ENCODE measurements at regions not wholly inside any gene's neighbourhood (a gene's known extent, or its start where the extent isn't known, plus 50 kb on each side); places are given as distances from the start of the nearest gene placed in this dataset.

GRCh38 chr9:135016037-135016640 lies 71.3 kb upstream of the OLFM1 start:
- Histone ChIP-seq H3K4me1 (peaks cover 0 to 2% of the 10 kb centered on the region in 2 donors), H3K9me3 (no peaks in the 10 kb centered on the region), H3K27ac (no peak overlapping the region), H3K36me3 (no peaks in the 10 kb centered on the region), H3K27me3 (no peaks in the 10 kb centered on the region), H3K4me3 (replicated peaks in 1 of 3) (no peak overlapping the region)
- intact Hi-C loops (cut with DNase I): no loop called here
- DNase-seq: no peak
- TF ChIP-seq POLR2A (IDR thresholded peaks at IDR 0.05) (no peak), CTCF (IDR thresholded peaks at IDR 0.05) (no peak)
- 78 to 79% methylated on average over 14 of the region's 14 CpGs for WGBS, 2 donors

GRCh38 chr9:135016876-135017275 lies 70.6 kb upstream of the OLFM1 start:
- Histone ChIP-seq H3K9me3 (no peaks in the 10 kb centered on the region), H3K27ac (no peak overlapping the region), H3K4me1 (no peaks in the 10 kb centered on the region), H3K4me3 (replicated peaks in 1 of 3) (no peak overlapping the region), H3K27me3 (no peaks in the 10 kb centered on the region), H3K36me3 (no peaks in the 10 kb centered on the region)
- intact Hi-C loops (cut with DNase I): no loop called here
- TF ChIP-seq POLR2A (IDR thresholded peaks at IDR 0.05): no peak
- TF ChIP-seq CTCF (IDR thresholded peaks at IDR 0.05): no peak
- WGBS, 2 donors: 77 to 81% methylated on average over 7 to 10 of the region's 10 CpGs
- no peak for DNase-seq

- Histone ChIP-seq H3K27ac (no peak overlapping the region), H3K4me3 (replicated peaks in 1 of 3) (no peak overlapping the region), H3K4me1 (no peaks in the 10 kb centered on the region), H3K27me3 (no peaks in the 10 kb centered on the region), H3K36me3 (no peaks in the 10 kb centered on the region), H3K9me3 (no peaks in the 10 kb centered on the region)
- DNase-seq: no peak
- intact Hi-C loops (cut with DNase I): no loop called here
- TF ChIP-seq POLR2A (IDR thresholded peaks at IDR 0.05) (no peak), CTCF (IDR thresholded peaks at IDR 0.05) (no peak)
- WGBS, 2 donors: 60 to 64% methylated on average over 4 of the region's 4 CpGs
Measured at GRCh38 chr9:135017899-135018298, 69.6 kb upstream of the OLFM1 start.

GRCh38 chr9:135018306-135018915 lies 69.1 kb upstream of the OLFM1 start:
- Histone ChIP-seq H3K9me3 (no peaks in the 10 kb centered on the region), H3K4me1 (no peaks in the 10 kb centered on the region), H3K4me3 (replicated peaks in 1 of 3) (no peak overlapping the region), H3K27ac (no peak overlapping the region), H3K27me3 (no peaks in the 10 kb centered on the region), H3K36me3 (no peaks in the 10 kb centered on the region)
- TF ChIP-seq CTCF (IDR thresholded peaks at IDR 0.05): no peak
- no peak for TF ChIP-seq POLR2A (IDR thresholded peaks at IDR 0.05)
- DNase-seq: no peak
- WGBS, 2 donors: 85 to 89% methylated on average over 13 of the region's 13 CpGs
- intact Hi-C loops (cut with DNase I): no loop called here

GRCh38 chr9:135019224-135019623 lies 68.2 kb upstream of the OLFM1 start:
- no peak overlapping the region for H3K27ac ChIP-seq
- no peak overlapping the region for H3K4me3 ChIP-seq (replicated peaks in 1 of 3)
- no peak for DNase-seq
- no peaks in the 10 kb centered on the region for H3K36me3 ChIP-seq
- H3K27me3 ChIP-seq: no peaks in the 10 kb centered on the region
- intact Hi-C loops (cut with DNase I): no loop called here
- TF ChIP-seq POLR2A (IDR thresholded peaks at IDR 0.05) (no peak), CTCF (IDR thresholded peaks at IDR 0.05) (no peak)
- WGBS, 2 donors: 100% methylated on average over 1 of the region's 5 CpGs; no CpG with 5 or more reads in 1 of the 2 donors
- no peaks in the 10 kb centered on the region for H3K4me1 ChIP-seq
- H3K9me3 ChIP-seq: no peaks in the 10 kb centered on the region
